ENCODE measurements at regions not wholly inside any gene's neighbourhood (a gene's known extent, or its start where the extent isn't known, plus 50 kb on each side); places are given as distances from the start of the nearest gene placed in this dataset.

GRCh38 chr4:186826846-186827533 lies 103.3 kb upstream of the FAT1 start:
- ATAC-seq (ENCODE audit: low read depth) = no peak
- no peak for DNase-seq
- H3K27me3 Mint-ChIP-seq = no peaks in the 10 kb centered on the region
- intact Hi-C loops (cut with micrococcal nuclease) = no loop called here
- H3K9me3 Mint-ChIP-seq = peaks cover 6% of the 10 kb centered on the region
- ChIA-PET CTCF (no interaction called here), POLR2A (no interaction called here)
- H3K4me3 Mint-ChIP-seq = no peak overlapping the region
- TF ChIP-seq, protein P1, sequence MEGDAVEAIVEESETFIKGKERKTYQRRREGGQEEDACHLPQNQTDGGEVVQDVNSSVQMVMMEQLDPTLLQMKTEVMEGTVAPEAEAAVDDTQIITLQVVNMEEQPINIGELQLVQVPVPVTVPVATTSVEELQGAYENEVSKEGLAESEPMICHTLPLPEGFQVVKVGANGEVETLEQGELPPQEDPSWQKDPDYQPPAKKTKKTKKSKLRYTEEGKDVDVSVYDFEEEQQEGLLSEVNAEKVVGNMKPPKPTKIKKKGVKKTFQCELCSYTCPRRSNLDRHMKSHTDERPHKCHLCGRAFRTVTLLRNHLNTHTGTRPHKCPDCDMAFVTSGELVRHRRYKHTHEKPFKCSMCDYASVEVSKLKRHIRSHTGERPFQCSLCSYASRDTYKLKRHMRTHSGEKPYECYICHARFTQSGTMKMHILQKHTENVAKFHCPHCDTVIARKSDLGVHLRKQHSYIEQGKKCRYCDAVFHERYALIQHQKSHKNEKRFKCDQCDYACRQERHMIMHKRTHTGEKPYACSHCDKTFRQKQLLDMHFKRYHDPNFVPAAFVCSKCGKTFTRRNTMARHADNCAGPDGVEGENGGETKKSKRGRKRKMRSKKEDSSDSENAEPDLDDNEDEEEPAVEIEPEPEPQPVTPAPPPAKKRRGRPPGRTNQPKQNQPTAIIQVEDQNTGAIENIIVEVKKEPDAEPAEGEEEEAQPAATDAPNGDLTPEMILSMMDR (IDR thresholded peaks at IDR 0.05) = no peak
- no peaks in the 10 kb centered on the region for H3K4me1 Mint-ChIP-seq
- no peak overlapping the region for H3K27ac Mint-ChIP-seq
- H3K36me3 Mint-ChIP-seq (ENCODE audit: low read depth) = no peaks in the 10 kb centered on the region

DNA sequence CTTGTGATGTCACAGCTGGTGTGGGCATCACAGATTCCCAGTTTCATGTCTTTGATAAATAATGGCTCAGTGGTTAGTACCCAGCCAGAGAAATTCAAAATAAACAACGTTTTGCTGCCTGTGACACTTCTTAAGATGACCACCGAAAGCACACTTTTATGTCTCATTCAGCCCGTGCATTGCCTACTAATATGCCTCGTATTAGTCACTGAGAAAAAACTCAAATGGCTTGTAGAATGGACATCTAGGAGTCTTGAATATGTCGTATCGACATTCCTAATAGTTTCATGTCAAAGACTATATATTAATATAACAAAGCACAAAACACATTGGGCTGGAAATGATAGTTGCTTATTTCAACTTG lies 103.9 kb upstream of the FAT1 start:
- Mint-ChIP-seq H3K9me3 (peaks cover 6% of the 10 kb centered on the region), H3K27ac (no peak overlapping the region), H3K4me1 (no peaks in the 10 kb centered on the region), H3K36me3 (ENCODE audit: low read depth) (no peaks in the 10 kb centered on the region), H3K27me3 (no peaks in the 10 kb centered on the region), H3K4me3 (no peak overlapping the region)
- intact Hi-C loops (cut with micrococcal nuclease) = no loop called here
- ATAC-seq (ENCODE audit: low read depth) (no peak), DNase-seq (no peak)
- TF ChIP-seq, protein P1 (IDR thresholded peaks at IDR 0.05) = no peak
- POLR2A ChIA-PET = no interaction called here
- CTCF ChIA-PET = no interaction called here

DNA sequence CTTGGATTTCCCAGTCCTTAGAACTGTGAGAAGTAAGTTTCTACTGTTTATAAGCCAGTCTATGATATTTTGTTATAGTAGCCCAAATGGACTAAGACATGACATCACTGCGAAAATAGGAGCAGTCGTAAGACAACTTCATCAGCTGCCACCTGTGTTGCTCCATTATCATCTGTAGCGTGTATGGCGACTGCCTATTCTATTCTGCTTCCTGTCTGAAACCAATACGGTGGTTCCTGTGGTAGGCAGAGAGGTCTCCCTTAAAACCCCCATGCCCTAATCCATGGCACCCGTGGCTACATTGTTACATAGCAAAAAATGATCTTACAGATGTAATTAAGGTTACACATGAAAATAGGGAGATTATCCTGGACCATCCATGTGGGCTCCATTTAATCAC lies 105.4 kb upstream of the FAT1 start:
- POLR2A ChIA-PET = no interaction called here
- Mint-ChIP-seq H3K4me1 (no peaks in the 10 kb centered on the region), H3K27ac (no peak overlapping the region), H3K9me3 (peaks cover 6% of the 10 kb centered on the region), H3K27me3 (no peaks in the 10 kb centered on the region), H3K36me3 (ENCODE audit: low read depth) (no peaks in the 10 kb centered on the region), H3K4me3 (no peak overlapping the region)
- TF ChIP-seq, protein P1 (IDR thresholded peaks at IDR 0.05) = no peak
- ATAC-seq (ENCODE audit: low read depth) = no peak
- DNase-seq = no peak
- intact Hi-C loops (cut with micrococcal nuclease) = no loop called here
- CTCF ChIA-PET = no interaction called here

DNA sequence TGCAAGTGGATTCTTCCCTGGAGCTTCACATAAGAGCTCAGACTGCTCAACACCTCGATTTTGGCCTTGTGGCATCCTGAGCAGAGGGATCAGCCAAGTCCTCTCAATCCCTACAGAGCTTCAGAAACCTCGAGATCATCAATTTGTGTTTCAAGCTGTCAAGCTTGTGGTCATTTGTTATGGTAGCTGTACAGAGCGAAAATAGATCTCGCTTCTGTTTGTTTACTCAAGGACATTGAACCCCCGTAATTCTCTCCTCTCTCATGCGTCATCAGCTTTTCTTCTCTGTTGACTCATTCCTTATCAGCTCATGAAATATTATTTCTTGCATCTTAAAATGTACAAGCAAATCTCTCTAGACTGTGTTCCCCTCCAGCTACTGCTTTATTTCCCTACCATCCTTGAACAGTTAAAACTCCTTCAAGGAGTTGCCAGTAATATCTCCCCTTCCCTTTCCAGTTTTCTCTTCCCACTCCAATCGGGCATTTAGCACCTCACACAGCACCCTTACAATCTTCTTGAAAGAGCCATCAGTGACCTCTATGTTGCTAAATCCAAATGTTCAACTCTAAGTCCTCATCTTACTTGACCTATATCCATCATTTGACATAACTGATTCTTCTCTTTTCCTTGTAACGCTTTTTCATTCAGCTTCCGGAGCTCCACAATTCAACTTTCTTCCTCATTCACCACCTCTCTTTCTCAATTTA lies 106.2 kb upstream of the FAT1 start:
- H3K27me3 Mint-ChIP-seq = no peaks in the 10 kb centered on the region
- intact Hi-C loops (cut with micrococcal nuclease) = no loop called here
- H3K36me3 Mint-ChIP-seq (ENCODE audit: low read depth) = no peaks in the 10 kb centered on the region
- ChIA-PET POLR2A (no interaction called here), CTCF (no interaction called here)
- H3K4me3 Mint-ChIP-seq = no peak overlapping the region
- H3K4me1 Mint-ChIP-seq = no peaks in the 10 kb centered on the region
- TF ChIP-seq, protein P1 (IDR thresholded peaks at IDR 0.05) = no peak
- no peak for ATAC-seq (ENCODE audit: low read depth)
- no peak for DNase-seq
- peaks cover 6% of the 10 kb centered on the region for H3K9me3 Mint-ChIP-seq
- no peak overlapping the region for H3K27ac Mint-ChIP-seq

DNA sequence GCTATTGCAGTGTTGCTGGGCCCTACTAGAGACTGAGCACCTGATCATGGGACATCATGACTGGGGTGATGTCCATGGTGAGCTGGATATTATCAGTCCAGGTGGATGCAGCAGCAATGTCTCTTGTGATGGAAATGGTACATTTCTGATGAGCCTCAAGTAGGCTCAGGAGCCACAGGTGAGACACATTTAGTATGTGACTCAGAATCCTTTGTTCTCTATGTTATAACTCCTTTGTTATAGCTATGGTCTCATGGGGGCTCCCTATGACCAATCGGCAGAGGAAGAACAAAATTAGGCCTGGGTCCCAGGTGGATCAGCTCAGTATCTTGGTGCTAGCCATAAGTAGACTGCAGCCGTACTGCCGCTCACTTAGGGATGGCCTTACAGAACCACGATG lies 107.9 kb upstream of the FAT1 start:
- no peak for DNase-seq
- Mint-ChIP-seq H3K9me3 (peaks cover 6% of the 10 kb centered on the region), H3K4me1 (no peaks in the 10 kb centered on the region), H3K27me3 (no peaks in the 10 kb centered on the region), H3K4me3 (no peak overlapping the region), H3K27ac (no peak overlapping the region), H3K36me3 (ENCODE audit: low read depth) (no peaks in the 10 kb centered on the region)
- no peak for ATAC-seq (ENCODE audit: low read depth)
- CTCF ChIA-PET = no interaction called here
- intact Hi-C loops (cut with micrococcal nuclease) = no loop called here
- POLR2A ChIA-PET = no interaction called here
- TF ChIP-seq, protein P1 (IDR thresholded peaks at IDR 0.05) = no peak
